Uterus (tissue), 3 donors: ENCODE measurements at regions not wholly inside any gene's neighbourhood (a gene's known extent, or its start where the extent isn't known, plus 50 kb on each side); places are given as distances from the start of the nearest gene placed in this dataset.
"Not testable (repeated sequence)": the region's sequence is repeated elsewhere in the genome, so short reads cannot be mapped to it uniquely, and the experiment has no call there.

ENCODE experiments used
- DNase-seq, 2 donors: peaks; one replicate each; pipeline ENCODE4 v3.0.0-alpha.2; 2019 to 2020
- H3K27ac ChIP-seq, 2 donors: fragments of 200-600 bp; sonication (generic); 1 replicate in 1 of 2; 2 replicates in 1 of 2; pipeline ENCODE4 v1.5.1; 2016 to 2018
- H3K27me3 ChIP-seq, 2 donors: fragments of 200-600 bp; sonication (generic); one replicate each; pipeline ENCODE4 v1.5.1; 2018 to 2019; ENCODE audit warnings: control low read depth in 1 of 2
- H3K36me3 ChIP-seq, 2 donors: fragments of 200-600 bp; sonication (generic); one replicate each; pipeline ENCODE4 v1.5.1; 2019; ENCODE audit warnings: control low read depth in 1 of 2
- H3K4me1 ChIP-seq, 2 donors: fragments of 200-600 bp; sonication (generic); one replicate each; pipeline ENCODE4 v1.5.1; 2018 to 2019; ENCODE audit warnings: control low read depth in 1 of 2
- H3K4me3 ChIP-seq, 2 donors: fragments of 200-600 bp; sonication (generic); 1 replicate in 1 of 2; 2 replicates in 1 of 2; pipeline ENCODE4 v1.5.1; 2018 to 2019; ENCODE audit warnings: mild to moderate bottlenecking in 1 of 2
- H3K9me3 ChIP-seq, 2 donors: fragments of 200-600 bp; sonication (generic); one replicate each; pipeline ENCODE4 v1.5.1; 2019; ENCODE audit warnings: control low read depth in 1 of 2
- CTCF ChIP-seq, 4 experiments: fragments of 200-600 bp in 2 of 4; fragments of 450-650 bp in 2 of 4; sonication (generic) in 2 of 4; IDR thresholded peaks; one replicate each; pipeline ENCODE4 v1.5.1; 2016 to 2019; ENCODE audit warnings: antibody characterized with exemption in 4 of 4, mild to moderate bottlenecking in 2 of 4, moderate library complexity in 1 of 4
- POLR2A ChIP-seq, 2 donors: fragments of 450-650 bp; IDR thresholded peaks; one replicate each; pipeline ENCODE4 v1.6.1; 2016; ENCODE audit warnings: antibody characterized with exemption in 2 of 2, mild to moderate bottlenecking in 1 of 2, moderate library complexity in 1 of 2
- intact Hi-C: fragments of 100-400 bp; cut with DNase I; formaldehyde crosslinking; loops from one replicate; pipeline ENCODE4 v1.15.1; 2023; ENCODE audit warnings: low total_unique reads
- donor health status: DM: yes; HTN: yes; CAD: no.

GRCh38 chr1:30366199-30366598, 357.2 kb downstream of the MATN1 start:
- Histone ChIP-seq H3K27me3 (no peaks in the 10 kb centered on the region), H3K4me3 (no peak overlapping the region), H3K36me3 (no peaks in the 10 kb centered on the region), H3K27ac (no peak overlapping the region), H3K4me1 (no peaks in the 10 kb centered on the region), H3K9me3 (no peaks in the 10 kb centered on the region)
- intact Hi-C loops = no loop called here
- no peak for DNase-seq
- TF ChIP-seq CTCF (IDR thresholded peaks at IDR 0.05) (no peak), POLR2A (IDR thresholded peaks at IDR 0.05) (no peak)

- Histone ChIP-seq H3K27me3 (no peaks in the 10 kb centered on the region), H3K4me3 (no peak overlapping the region), H3K36me3 (no peaks in the 10 kb centered on the region), H3K4me1 (no peaks in the 10 kb centered on the region), H3K27ac (no peak overlapping the region), H3K9me3 (no peaks in the 10 kb centered on the region)
- no peak for DNase-seq
- no peak for TF ChIP-seq POLR2A (IDR thresholded peaks at IDR 0.05)
- no peak for TF ChIP-seq CTCF (IDR thresholded peaks at IDR 0.05)
- intact Hi-C loops = no loop called here
Measured at GRCh38 chr1:30365596-30365995, 357.8 kb downstream of the MATN1 start.

- intact Hi-C loops = no loop called here
- no peaks in the 10 kb centered on the region for H3K9me3 ChIP-seq
- H3K27ac ChIP-seq = no peak overlapping the region
- TF ChIP-seq POLR2A (IDR thresholded peaks at IDR 0.05) = no peak
- no peak for TF ChIP-seq CTCF (IDR thresholded peaks at IDR 0.05)
- no peaks in the 10 kb centered on the region for H3K4me1 ChIP-seq
- H3K27me3 ChIP-seq = no peaks in the 10 kb centered on the region
- H3K36me3 ChIP-seq = no peaks in the 10 kb centered on the region
- no peak overlapping the region for H3K4me3 ChIP-seq
- DNase-seq = no peak
Measured at GRCh38 chr1:30363031-30363430, 360.4 kb downstream of the MATN1 start.

GRCh38 chr1:30362603-30362990, 360.8 kb downstream of the MATN1 start:
- no peaks in the 10 kb centered on the region for H3K27me3 ChIP-seq
- H3K4me3 ChIP-seq = no peak overlapping the region
- no peaks in the 10 kb centered on the region for H3K4me1 ChIP-seq
- TF ChIP-seq CTCF (IDR thresholded peaks at IDR 0.05) (no peak), POLR2A (IDR thresholded peaks at IDR 0.05) (no peak)
- no peaks in the 10 kb centered on the region for H3K9me3 ChIP-seq
- H3K27ac ChIP-seq = no peak overlapping the region
- intact Hi-C loops = no loop called here
- H3K36me3 ChIP-seq = no peaks in the 10 kb centered on the region
- no peak for DNase-seq

GRCh38 chr1:30361890-30362602, 361.3 kb downstream of the MATN1 start:
- intact Hi-C loops = not testable (repeated sequence)

GRCh38 chr1:30360753-30361152, 362.6 kb downstream of the MATN1 start:
- Histone ChIP-seq H3K9me3 (no peaks in the 10 kb centered on the region), H3K4me3 (no peak overlapping the region), H3K4me1 (no peaks in the 10 kb centered on the region), H3K27me3 (no peaks in the 10 kb centered on the region), H3K36me3 (no peaks in the 10 kb centered on the region), H3K27ac (no peak overlapping the region)
- DNase-seq = no peak
- TF ChIP-seq CTCF (IDR thresholded peaks at IDR 0.05) (no peak), POLR2A (IDR thresholded peaks at IDR 0.05) (no peak)
- intact Hi-C loops = no loop called here

More at GRCh38 chr1:30361890-30362602, 361.3 kb downstream of the MATN1 start:
- H3K9me3 ChIP-seq, DNase-seq, H3K4me1 ChIP-seq, H3K27me3 ChIP-seq, H3K27ac ChIP-seq, H3K4me3 ChIP-seq, H3K36me3 ChIP-seq: not testable (repeated sequence)
